ENCODE measurements at regions not wholly inside any gene's neighbourhood (a gene's known extent, or its start where the extent isn't known, plus 50 kb on each side); places are given as distances from the start of the nearest gene placed in this dataset.

DNA sequence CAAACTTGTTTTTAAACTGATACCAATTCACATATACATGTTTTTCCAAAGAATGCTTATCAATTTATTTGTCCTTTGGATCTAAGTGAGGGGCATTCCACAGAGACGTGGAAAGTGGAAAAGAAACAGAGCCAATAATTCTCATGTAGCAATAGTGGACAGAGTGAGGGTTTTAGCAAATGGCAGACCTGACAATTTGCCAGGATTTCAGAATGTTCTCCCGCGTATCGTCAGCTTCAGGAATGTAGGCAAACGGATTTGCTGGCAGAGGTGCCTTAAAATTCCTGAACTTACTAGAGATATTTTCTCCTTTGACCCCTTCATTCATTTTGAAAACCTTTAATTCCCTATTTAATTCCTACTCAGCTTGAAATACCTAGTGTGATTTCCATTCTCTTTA is 193.4 kb upstream of the CPHXL start (continued):
- no peak for TF ChIP-seq ZNF446 (CRISPR knock-in tag; IDR thresholded peaks at IDR 0.05)
- no peak for TF ChIP-seq ZNF383 (CRISPR knock-in tag; IDR thresholded peaks at IDR 0.05; ENCODE audit: borderline replicate concordance)
- TF ChIP-seq, protein P1, sequence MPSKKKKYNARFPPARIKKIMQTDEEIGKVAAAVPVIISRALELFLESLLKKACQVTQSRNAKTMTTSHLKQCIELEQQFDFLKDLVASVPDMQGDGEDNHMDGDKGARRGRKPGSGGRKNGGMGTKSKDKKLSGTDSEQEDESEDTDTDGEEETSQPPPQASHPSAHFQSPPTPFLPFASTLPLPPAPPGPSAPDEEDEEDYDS (CRISPR knock-in tag; IDR thresholded peaks at IDR 0.05), result no peak
- no peak for TF ChIP-seq DNMT3B (CRISPR knock-in tag; conservative IDR thresholded peaks at IDR 0.05)
- TF ChIP-seq, protein P2, sequence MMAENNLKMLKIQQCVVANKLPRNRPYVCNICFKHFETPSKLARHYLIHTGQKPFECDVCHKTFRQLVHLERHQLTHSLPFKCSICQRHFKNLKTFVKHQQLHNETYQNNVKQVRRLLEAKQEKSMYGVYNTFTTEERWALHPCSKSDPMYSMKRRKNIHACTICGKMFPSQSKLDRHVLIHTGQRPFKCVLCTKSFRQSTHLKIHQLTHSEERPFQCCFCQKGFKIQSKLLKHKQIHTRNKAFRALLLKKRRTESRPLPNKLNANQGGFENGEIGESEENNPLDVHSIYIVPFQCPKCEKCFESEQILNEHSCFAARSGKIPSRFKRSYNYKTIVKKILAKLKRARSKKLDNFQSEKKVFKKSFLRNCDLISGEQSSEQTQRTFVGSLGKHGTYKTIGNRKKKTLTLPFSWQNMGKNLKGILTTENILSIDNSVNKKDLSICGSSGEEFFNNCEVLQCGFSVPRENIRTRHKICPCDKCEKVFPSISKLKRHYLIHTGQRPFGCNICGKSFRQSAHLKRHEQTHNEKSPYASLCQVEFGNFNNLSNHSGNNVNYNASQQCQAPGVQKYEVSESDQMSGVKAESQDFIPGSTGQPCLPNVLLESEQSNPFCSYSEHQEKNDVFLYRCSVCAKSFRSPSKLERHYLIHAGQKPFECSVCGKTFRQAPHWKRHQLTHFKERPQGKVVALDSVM (CRISPR knock-in tag; IDR thresholded peaks at IDR 0.05), result no peak

DNA sequence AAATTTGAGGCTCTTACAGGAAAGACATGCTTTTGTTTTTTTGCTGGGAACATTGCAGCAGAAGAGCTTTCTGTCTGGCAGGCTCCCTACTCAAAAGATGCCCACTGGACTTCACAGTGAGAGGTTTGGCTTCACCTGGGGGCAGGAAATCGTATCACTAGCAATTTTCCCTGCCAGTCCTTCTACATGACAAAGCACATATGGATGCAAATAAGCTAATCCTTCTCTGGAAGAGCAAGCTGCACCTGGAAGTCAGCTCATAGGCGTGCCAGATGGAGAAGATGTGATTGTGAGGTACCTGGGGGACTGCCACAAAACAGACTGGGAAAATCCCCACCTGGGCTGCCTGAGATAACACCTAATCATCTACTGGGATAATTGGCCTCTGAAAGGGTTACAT is 195.0 kb upstream of the CPHXL start:
- no peak overlapping the region for H3K4me2 ChIP-seq (ENCODE audit: low read depth, low read length)
- H3K4me1 ChIP-seq (ENCODE audit: insufficient read depth, low read length), result no peaks in the 10 kb centered on the region
- H3K27me3 ChIP-seq (ENCODE audit: control insufficient read depth in 1 of 2, insufficient read depth in 2 of 2, low read length in 2 of 2), result no peaks in the 10 kb centered on the region
- H4K20me1 ChIP-seq (ENCODE audit: insufficient read depth, low read length), result no peaks in the 10 kb centered on the region
- 2% methylated on average over 2 of the region's 2 CpGs for WGBS (ENCODE audit: low lambda C conversion rate)
- H3K9me3 ChIP-seq (ENCODE audit: low read length), result no peaks in the 10 kb centered on the region
- H3K9ac ChIP-seq (ENCODE audit: insufficient read depth, low read depth, low read length), result no peak overlapping the region
- TF ChIP-seq, protein P3, sequence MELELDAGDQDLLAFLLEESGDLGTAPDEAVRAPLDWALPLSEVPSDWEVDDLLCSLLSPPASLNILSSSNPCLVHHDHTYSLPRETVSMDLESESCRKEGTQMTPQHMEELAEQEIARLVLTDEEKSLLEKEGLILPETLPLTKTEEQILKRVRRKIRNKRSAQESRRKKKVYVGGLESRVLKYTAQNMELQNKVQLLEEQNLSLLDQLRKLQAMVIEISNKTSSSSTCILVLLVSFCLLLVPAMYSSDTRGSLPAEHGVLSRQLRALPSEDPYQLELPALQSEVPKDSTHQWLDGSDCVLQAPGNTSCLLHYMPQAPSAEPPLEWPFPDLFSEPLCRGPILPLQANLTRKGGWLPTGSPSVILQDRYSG (CRISPR knock-in tag; IDR thresholded peaks at IDR 0.05), result no peak
- TF ChIP-seq KAT2B (IDR thresholded peaks at IDR 0.05; ENCODE audit: borderline replicate concordance, low read depth, low read length), result no peak
- no peak overlapping the region for H3K4me3 ChIP-seq (replicated peaks in 1 of 3; ENCODE audit: insufficient read depth in 1 of 3, low read depth in 2 of 3, low read length in 3 of 3)
- in situ Hi-C loops (cut with HindIII; ENCODE audit: extremely low pct_ligation_motif_present, low pct_unique_long_range_greater_than_20kb) (no loop called here), intact Hi-C loops (cut with micrococcal nuclease; ENCODE audit: unreplicated experiment) (no loop called here)
- ChIA-PET POLR2A (no interaction called here), CTCF (ENCODE audit: low intra/inter-chr PET ratio, low total read pairs) (no interaction called here)
- H3K36me3 ChIP-seq (replicated peaks in 1 of 2; ENCODE audit: control insufficient read depth in 1 of 2, insufficient read depth in 2 of 2, low read length in 2 of 2), result no peaks in the 10 kb centered on the region
- ATAC-seq (no peak), DNase-seq (ENCODE audit: low spot score) (no peak), FAIRE-seq (no peak)
- no peak overlapping the region for H3K27ac ChIP-seq (ENCODE audit: extremely low read length, insufficient read depth, low read length)
- H2AFZ ChIP-seq (ENCODE audit: low read length), result no peak overlapping the region
- H3K79me2 ChIP-seq (ENCODE audit: insufficient read depth, low read length), result no peaks in the 10 kb centered on the region
- BruUV-seq (replicated peaks), result no TSS peak

Measured in HepG2 (cell line).